Panc1 (cell line): ENCODE measurements at regions not wholly inside any gene's neighbourhood (a gene's known extent, or its start where the extent isn't known, plus 50 kb on each side); places are given as distances from the start of the nearest gene placed in this dataset.

Source experiments
- POLR2AphosphoS5 ChIP-seq: IDR thresholded peaks from 2 replicates; pipeline ENCODE4 v1.6.1; 2012; ENCODE audit warnings: mild to moderate bottlenecking, low read depth, low read length, moderate library complexity
- TCF7L2 ChIP-seq: IDR thresholded peaks from 2 replicates; pipeline ENCODE4 v1.6.1; 2011; ENCODE audit warnings: mild to moderate bottlenecking, low read depth, low read length, inconsistent platforms
- TF ChIP-seq, protein P1 (sequence below): fragments of 450-650 bp; IDR thresholded peaks from 2 replicates; pipeline ENCODE4 v1.5.1; 2017; ENCODE audit warnings: mild to moderate bottlenecking
- TF ChIP-seq, protein P2 (sequence below), 2 experiments: IDR thresholded peaks; 2 replicates each; pipeline ENCODE4 v1.6.1; 2011 to 2012; ENCODE audit warnings: low read depth in 2 of 2, control low read depth in 1 of 2, low read length in 1 of 2, mild to moderate bottlenecking in 1 of 2, moderate library complexity in 1 of 2; ENCODE audit not compliant: insufficient read depth in 1 of 2

DNA sequence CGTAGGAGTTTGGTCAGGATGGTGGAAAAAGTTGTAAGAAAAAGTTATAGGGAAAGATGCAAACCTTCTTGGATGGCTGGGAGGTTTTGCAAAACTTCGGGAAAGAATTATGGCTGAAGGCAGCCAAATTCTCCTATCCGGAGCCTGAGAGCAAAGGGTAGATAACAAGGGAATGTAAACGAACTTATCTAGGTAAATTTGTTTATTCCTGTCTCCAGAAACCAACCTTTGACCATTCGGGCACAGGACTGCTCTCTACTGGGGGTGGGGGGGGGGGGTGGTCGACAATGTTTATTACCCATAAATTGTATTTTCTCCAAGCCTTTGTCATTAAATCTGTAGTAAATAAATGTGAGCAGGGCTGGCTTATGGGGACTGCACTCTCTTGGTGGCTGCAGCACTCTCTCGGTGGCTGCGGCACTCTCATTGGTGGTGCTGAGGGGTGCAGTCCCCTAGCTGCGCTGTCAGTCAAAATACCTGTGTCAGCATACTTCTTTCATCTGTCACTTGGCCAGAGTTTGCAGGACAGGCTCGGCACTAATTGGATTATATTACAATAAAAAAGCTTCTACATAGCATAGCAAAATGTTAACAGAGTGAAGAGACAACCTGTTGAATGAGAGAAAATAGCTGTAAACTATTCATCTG lies 827.8 kb downstream of the SH3BGRL start:
- TF ChIP-seq, protein P1, sequence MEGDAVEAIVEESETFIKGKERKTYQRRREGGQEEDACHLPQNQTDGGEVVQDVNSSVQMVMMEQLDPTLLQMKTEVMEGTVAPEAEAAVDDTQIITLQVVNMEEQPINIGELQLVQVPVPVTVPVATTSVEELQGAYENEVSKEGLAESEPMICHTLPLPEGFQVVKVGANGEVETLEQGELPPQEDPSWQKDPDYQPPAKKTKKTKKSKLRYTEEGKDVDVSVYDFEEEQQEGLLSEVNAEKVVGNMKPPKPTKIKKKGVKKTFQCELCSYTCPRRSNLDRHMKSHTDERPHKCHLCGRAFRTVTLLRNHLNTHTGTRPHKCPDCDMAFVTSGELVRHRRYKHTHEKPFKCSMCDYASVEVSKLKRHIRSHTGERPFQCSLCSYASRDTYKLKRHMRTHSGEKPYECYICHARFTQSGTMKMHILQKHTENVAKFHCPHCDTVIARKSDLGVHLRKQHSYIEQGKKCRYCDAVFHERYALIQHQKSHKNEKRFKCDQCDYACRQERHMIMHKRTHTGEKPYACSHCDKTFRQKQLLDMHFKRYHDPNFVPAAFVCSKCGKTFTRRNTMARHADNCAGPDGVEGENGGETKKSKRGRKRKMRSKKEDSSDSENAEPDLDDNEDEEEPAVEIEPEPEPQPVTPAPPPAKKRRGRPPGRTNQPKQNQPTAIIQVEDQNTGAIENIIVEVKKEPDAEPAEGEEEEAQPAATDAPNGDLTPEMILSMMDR, result no peak
- TF ChIP-seq, protein P2, sequence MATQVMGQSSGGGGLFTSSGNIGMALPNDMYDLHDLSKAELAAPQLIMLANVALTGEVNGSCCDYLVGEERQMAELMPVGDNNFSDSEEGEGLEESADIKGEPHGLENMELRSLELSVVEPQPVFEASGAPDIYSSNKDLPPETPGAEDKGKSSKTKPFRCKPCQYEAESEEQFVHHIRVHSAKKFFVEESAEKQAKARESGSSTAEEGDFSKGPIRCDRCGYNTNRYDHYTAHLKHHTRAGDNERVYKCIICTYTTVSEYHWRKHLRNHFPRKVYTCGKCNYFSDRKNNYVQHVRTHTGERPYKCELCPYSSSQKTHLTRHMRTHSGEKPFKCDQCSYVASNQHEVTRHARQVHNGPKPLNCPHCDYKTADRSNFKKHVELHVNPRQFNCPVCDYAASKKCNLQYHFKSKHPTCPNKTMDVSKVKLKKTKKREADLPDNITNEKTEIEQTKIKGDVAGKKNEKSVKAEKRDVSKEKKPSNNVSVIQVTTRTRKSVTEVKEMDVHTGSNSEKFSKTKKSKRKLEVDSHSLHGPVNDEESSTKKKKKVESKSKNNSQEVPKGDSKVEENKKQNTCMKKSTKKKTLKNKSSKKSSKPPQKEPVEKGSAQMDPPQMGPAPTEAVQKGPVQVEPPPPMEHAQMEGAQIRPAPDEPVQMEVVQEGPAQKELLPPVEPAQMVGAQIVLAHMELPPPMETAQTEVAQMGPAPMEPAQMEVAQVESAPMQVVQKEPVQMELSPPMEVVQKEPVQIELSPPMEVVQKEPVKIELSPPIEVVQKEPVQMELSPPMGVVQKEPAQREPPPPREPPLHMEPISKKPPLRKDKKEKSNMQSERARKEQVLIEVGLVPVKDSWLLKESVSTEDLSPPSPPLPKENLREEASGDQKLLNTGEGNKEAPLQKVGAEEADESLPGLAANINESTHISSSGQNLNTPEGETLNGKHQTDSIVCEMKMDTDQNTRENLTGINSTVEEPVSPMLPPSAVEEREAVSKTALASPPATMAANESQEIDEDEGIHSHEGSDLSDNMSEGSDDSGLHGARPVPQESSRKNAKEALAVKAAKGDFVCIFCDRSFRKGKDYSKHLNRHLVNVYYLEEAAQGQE (IDR thresholded peaks at IDR 0.05; ENCODE audit: insufficient read depth in 1 of 2, low read depth in 2 of 2, low read length in 1 of 2), result no peak
- TF ChIP-seq TCF7L2, result no peak
- TF ChIP-seq POLR2AphosphoS5, result no peak
